ENCODE measurements at regions not wholly inside any gene's neighbourhood (a gene's known extent, or its start where the extent isn't known, plus 50 kb on each side); places are given as distances from the start of the nearest gene placed in this dataset.

- Histone ChIP-seq H3K23me2 (ENCODE audit: insufficient read length, low read depth, low read length, poor library complexity, severe bottlenecking) (no peaks in the 10 kb centered on the region), H4K5ac (ENCODE audit: insufficient read length, low read depth, low read length) (no peak overlapping the region), H3K4me1 (ENCODE audit: insufficient read depth, low read length) (no peaks in the 10 kb centered on the region), H4K91ac (ENCODE audit: insufficient read length, low read depth, low read length) (no peak overlapping the region), H2BK120ac (ENCODE audit: low read depth, low read length, poor library complexity, severe bottlenecking) (no peak overlapping the region), H3K18ac (ENCODE audit: insufficient read length, low read depth, low read length) (no peak overlapping the region), H3K9ac (ENCODE audit: extremely low read depth, insufficient read length, low read length) (no peak overlapping the region), H3K27ac (ENCODE audit: insufficient read length, low read depth, low read length) (no peak overlapping the region), H3K27me3 (ENCODE audit: insufficient read depth, low read length) (no peaks in the 10 kb centered on the region), H3K23ac (ENCODE audit: insufficient read length, low read depth, low read length) (no peak overlapping the region), H2BK12ac (ENCODE audit: insufficient read length, low read depth, low read length) (no peak overlapping the region), H3K4ac (ENCODE audit: low read depth, low read length) (no peak overlapping the region), H2BK5ac (ENCODE audit: insufficient read length, low read length) (no peak overlapping the region), H3K79me1 (ENCODE audit: insufficient read depth, low read depth, low read length, poor library complexity, severe bottlenecking) (no peaks in the 10 kb centered on the region), H4K8ac (replicated peaks; ENCODE audit: insufficient read length, low read depth, low read length) (no peak overlapping the region), H2BK15ac (ENCODE audit: low read depth, low read length) (no peak overlapping the region), H3K79me2 (ENCODE audit: insufficient read depth, low read length) (no peaks in the 10 kb centered on the region), H3K9me3 (ENCODE audit: control insufficient read depth, low read depth, low read length) (no peaks in the 10 kb centered on the region), H2BK20ac (ENCODE audit: low read depth, low read length, poor library complexity, severe bottlenecking) (no peak overlapping the region), H2AFZ (ENCODE audit: low read length) (no peak overlapping the region), H3T11ph (ENCODE audit: low read length) (no peak overlapping the region), H3K14ac (ENCODE audit: insufficient read depth, low read length) (no peak overlapping the region), H3K4me2 (ENCODE audit: insufficient read depth, insufficient read length, low read length) (no peak overlapping the region), H2AK5ac (ENCODE audit: insufficient read length, low read length) (no peak overlapping the region), H4K20me1 (ENCODE audit: control insufficient read depth, insufficient read depth, insufficient read length) (no peaks in the 10 kb centered on the region), H3K56ac (ENCODE audit: insufficient read length, low read depth, low read length) (no peak overlapping the region)
- WGBS (ENCODE audit: extremely low coverage, insufficient read length, low lambda C conversion rate), result no CpG with 5 or more reads among the region's 4 CpGs
- no peaks in the 10 kb centered on the region for H3K27me3 Mint-ChIP-seq (ENCODE audit: low read depth)
- no peak for TF ChIP-seq CTCF (conservative IDR thresholded peaks at IDR 0.05)
- H3K4me3 Mint-ChIP-seq, result no peak overlapping the region
- H3K9me3 Mint-ChIP-seq, result peaks cover 3 to 12% of the 10 kb centered on the region in 2 experiments; a peak in 4 of 5 replicates
- H3K4me1 Mint-ChIP-seq, result 0 out of 4 replicates have a peak, but pooled peaks cover 0 to 2% of the 10 kb centered on the region in 2 experiments
- no peak overlapping the region for H3K27ac Mint-ChIP-seq
- DNase-seq, result no peak
- H3K36me3 Mint-ChIP-seq (ENCODE audit: insufficient read depth in 1 of 3, low read depth in 3 of 3), result peaks cover 0 to 6% (median 3%) of the 10 kb centered on the region in 3 experiments; a peak in 3 of 7 replicates
These were observed 405.3 kb upstream of the PRMT6 start for GRCh38 chr1:106651028-106651762.

Data from H9 (cell line).